Endothelial cell (in vitro differentiated cells): ENCODE measurements at regions not wholly inside any gene's neighbourhood (a gene's known extent, or its start where the extent isn't known, plus 50 kb on each side); places are given as distances from the start of the nearest gene placed in this dataset.

ENCODE experiments used
- DNase-seq: peaks from one replicate; pipeline ENCODE4 v3.0.0; 2021; ENCODE audit warnings: low spot score
- H3K27ac Mint-ChIP-seq: one replicate; pipeline ENCODE4 v1.8.0; 2021; ENCODE audit warnings: mixed read lengths, inconsistent platforms; ENCODE audit not compliant: unreplicated experiment
- H3K27me3 Mint-ChIP-seq: one replicate; pipeline ENCODE4 v1.8.0; 2021; ENCODE audit warnings: mild to moderate bottlenecking, moderate library complexity, mixed read lengths, inconsistent platforms; ENCODE audit not compliant: unreplicated experiment
- H3K36me3 Mint-ChIP-seq: one replicate; pipeline ENCODE4 v1.8.0; 2021; ENCODE audit warnings: mild to moderate bottlenecking, low read depth, mixed read lengths, inconsistent platforms; ENCODE audit not compliant: unreplicated experiment
- H3K4me1 Mint-ChIP-seq: one replicate; pipeline ENCODE4 v1.8.0; 2021; ENCODE audit warnings: mild to moderate bottlenecking, mixed read lengths, inconsistent platforms; ENCODE audit not compliant: unreplicated experiment
- H3K4me3 Mint-ChIP-seq: one replicate; pipeline ENCODE4 v1.8.0; 2021; ENCODE audit warnings: mild to moderate bottlenecking, mixed read lengths, inconsistent platforms; ENCODE audit not compliant: unreplicated experiment
- H3K9me3 Mint-ChIP-seq: one replicate; pipeline ENCODE4 v1.8.0; 2021; ENCODE audit warnings: mixed read lengths, inconsistent platforms; ENCODE audit not compliant: unreplicated experiment
- TF ChIP-seq, protein P1 (sequence below): fragments of 200-600 bp; sonication (generic); IDR thresholded peaks from one replicate; pipeline ENCODE4 v1.5.0; 2021; ENCODE audit warnings: antibody characterized with exemption; ENCODE audit not compliant: unreplicated experiment

DNA sequence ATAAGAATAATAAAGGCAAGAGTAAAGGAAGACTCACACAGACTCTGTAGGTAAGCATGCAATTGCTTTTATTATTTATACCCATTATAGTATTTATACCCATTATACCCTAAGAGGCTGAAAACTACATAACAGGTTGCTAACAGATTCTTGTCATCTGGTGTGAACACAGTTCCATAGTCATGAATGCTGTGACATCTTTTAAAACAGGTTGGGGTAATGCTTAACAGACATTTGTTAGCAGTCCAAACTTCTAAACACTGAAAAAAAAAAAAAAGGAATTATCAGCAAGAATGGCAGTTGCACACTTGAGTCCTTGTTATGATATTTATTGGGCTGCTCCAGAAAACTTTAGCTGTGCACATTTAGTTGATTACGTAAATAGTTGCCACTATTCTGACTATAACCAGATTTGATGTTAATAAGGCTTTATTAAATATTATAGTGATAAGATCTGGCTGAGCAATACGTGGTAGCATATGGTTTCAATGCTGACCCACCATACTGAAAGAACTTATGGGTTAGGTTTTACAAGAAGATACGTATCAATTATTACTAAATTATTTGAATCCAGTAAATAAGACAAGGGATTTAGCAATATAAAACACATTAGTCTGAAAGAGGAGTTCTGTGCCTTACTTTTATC is 888.8 kb downstream of the LRRTM4 start:
- no peaks in the 10 kb centered on the region for H3K4me1 Mint-ChIP-seq

DNA sequence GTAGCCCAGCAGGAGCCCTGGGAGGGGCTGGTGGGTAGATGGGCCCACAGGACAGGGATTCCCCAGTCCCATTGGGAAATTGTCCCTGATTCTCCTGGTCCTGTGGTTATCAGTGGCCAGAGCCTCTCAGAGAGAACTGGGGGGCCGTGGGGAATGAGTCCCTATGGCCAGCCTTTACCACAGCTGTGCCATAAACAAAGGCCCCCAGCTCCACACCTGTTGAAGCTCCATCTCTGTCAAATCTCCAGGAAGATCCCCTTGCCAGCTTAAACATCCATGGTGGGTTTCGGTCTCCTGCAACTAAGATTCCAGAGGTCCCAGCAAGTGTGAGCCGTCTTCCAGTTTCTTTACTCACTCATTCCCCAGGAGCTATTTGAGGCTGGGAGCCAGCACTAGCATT is 897.1 kb downstream of the LRRTM4 start:
- Mint-ChIP-seq H3K4me1 (no peaks in the 10 kb centered on the region), H3K36me3 (no peaks in the 10 kb centered on the region), H3K27me3 (peaks cover 1% of the 10 kb centered on the region), H3K9me3 (no peaks in the 10 kb centered on the region), H3K27ac (no peak overlapping the region), H3K4me3 (no peak overlapping the region)
- TF ChIP-seq, protein P1, sequence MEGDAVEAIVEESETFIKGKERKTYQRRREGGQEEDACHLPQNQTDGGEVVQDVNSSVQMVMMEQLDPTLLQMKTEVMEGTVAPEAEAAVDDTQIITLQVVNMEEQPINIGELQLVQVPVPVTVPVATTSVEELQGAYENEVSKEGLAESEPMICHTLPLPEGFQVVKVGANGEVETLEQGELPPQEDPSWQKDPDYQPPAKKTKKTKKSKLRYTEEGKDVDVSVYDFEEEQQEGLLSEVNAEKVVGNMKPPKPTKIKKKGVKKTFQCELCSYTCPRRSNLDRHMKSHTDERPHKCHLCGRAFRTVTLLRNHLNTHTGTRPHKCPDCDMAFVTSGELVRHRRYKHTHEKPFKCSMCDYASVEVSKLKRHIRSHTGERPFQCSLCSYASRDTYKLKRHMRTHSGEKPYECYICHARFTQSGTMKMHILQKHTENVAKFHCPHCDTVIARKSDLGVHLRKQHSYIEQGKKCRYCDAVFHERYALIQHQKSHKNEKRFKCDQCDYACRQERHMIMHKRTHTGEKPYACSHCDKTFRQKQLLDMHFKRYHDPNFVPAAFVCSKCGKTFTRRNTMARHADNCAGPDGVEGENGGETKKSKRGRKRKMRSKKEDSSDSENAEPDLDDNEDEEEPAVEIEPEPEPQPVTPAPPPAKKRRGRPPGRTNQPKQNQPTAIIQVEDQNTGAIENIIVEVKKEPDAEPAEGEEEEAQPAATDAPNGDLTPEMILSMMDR, result no peak
- no peak for DNase-seq

More for the DNA sequence above, 888.8 kb downstream of the LRRTM4 start:
- H3K36me3 Mint-ChIP-seq, result no peaks in the 10 kb centered on the region
- TF ChIP-seq, protein P1, result no peak
- no peak overlapping the region for H3K4me3 Mint-ChIP-seq
- H3K9me3 Mint-ChIP-seq, result no peaks in the 10 kb centered on the region
- no peak for DNase-seq
- no peak overlapping the region for H3K27ac Mint-ChIP-seq
- H3K27me3 Mint-ChIP-seq, result peaks cover 1% of the 10 kb centered on the region

- Mint-ChIP-seq H3K36me3 (no peaks in the 10 kb centered on the region), H3K9me3 (no peaks in the 10 kb centered on the region), H3K4me1 (peaks cover 4% of the 10 kb centered on the region), H3K4me3 (no peak overlapping the region), H3K27ac (no peak overlapping the region), H3K27me3 (no peaks in the 10 kb centered on the region)
- no peak for DNase-seq
- TF ChIP-seq, protein P1, result no peak
Observed at GRCh38 chr2:76613330-76613729, 902.6 kb upstream of the GCFC2 start.

- no peak overlapping the region for H3K27ac Mint-ChIP-seq
- H3K27me3 Mint-ChIP-seq, result no peaks in the 10 kb centered on the region
- H3K4me3 Mint-ChIP-seq, result no peak overlapping the region
- no peak for DNase-seq
- H3K9me3 Mint-ChIP-seq, result no peaks in the 10 kb centered on the region
- TF ChIP-seq, protein P1, result no peak
- peaks cover 4% of the 10 kb centered on the region for H3K4me1 Mint-ChIP-seq
- no peaks in the 10 kb centered on the region for H3K36me3 Mint-ChIP-seq
Observed at GRCh38 chr2:76612764-76613163, 902.0 kb upstream of the GCFC2 start.

DNA sequence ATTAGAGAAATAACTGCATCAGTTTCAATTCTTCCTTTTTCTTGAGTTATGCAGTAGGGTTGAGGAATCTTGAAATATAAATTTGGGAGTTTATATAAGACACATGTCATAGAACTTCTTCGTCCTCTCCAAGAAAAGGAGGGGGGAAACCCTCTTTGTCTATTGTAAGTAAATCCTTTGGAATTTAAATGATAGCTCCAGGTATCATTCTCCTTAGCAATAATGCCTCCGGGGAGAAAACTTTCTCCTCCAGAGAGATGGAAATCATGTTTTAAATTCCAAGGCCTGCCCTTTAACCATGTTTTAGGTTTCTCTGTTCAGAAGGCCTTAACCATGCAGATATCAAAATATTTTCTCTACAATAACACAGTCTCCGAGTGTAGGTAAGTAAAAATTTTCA is 899.7 kb upstream of the GCFC2 start:
- Mint-ChIP-seq H3K9me3 (no peaks in the 10 kb centered on the region), H3K27ac (no peak overlapping the region), H3K4me1 (peaks cover 4% of the 10 kb centered on the region), H3K27me3 (no peaks in the 10 kb centered on the region), H3K4me3 (no peak overlapping the region), H3K36me3 (no peaks in the 10 kb centered on the region)
- no peak for DNase-seq
- TF ChIP-seq, protein P1, result no peak
